ENCODE measurements at regions not wholly inside any gene's neighbourhood (a gene's known extent, or its start where the extent isn't known, plus 50 kb on each side); places are given as distances from the start of the nearest gene placed in this dataset.
"Not testable (repeated sequence)": the region's sequence is repeated elsewhere in the genome, so short reads cannot be mapped to it uniquely, and the experiment has no call there.

GRCh38 chr14:55986069-55986468, 132.1 kb upstream of the PELI2 start:
- no peak for DNase-seq

GRCh38 chr14:56000846-56001245, 117.4 kb upstream of the PELI2 start:
- DNase-seq: no peak

GRCh38 chr14:56002342-56002741, 115.9 kb upstream of the PELI2 start:
- peak in 1 of 2 experiments; percentile 38 for DNase-seq

- peak in 1 of 2 experiments; percentile 6 for DNase-seq
Observed at GRCh38 chr14:56002876-56003625, 115.2 kb upstream of the PELI2 start.

GRCh38 chr14:56004323-56004722, 113.9 kb upstream of the PELI2 start:
- DNase-seq: no peak

GRCh38 chr14:56004786-56005185, 113.4 kb upstream of the PELI2 start:
- DNase-seq: no peak

- DNase-seq: peak in 1 of 2 experiments; percentile 17
Observed at GRCh38 chr14:56005191-56006053, 112.8 kb upstream of the PELI2 start.

- DNase-seq: peak; percentile 66
Observed at GRCh38 chr14:56007491-56007890, 110.7 kb upstream of the PELI2 start.

GRCh38 chr14:56008150-56008549, 110.1 kb upstream of the PELI2 start:
- DNase-seq: no peak

GRCh38 chr14:56008661-56009060, 109.5 kb upstream of the PELI2 start:
- DNase-seq: not testable (repeated sequence)

- no peak for DNase-seq
Observed at GRCh38 chr14:56023661-56024081, 94.5 kb upstream of the PELI2 start.

- no peak for DNase-seq
Observed at GRCh38 chr14:56025191-56025590, 93.0 kb upstream of the PELI2 start.

- DNase-seq: no peak
Observed at GRCh38 chr14:56026506-56026905, 91.7 kb upstream of the PELI2 start.

GRCh38 chr14:56027421-56027820, 90.8 kb upstream of the PELI2 start:
- DNase-seq: no peak

GRCh38 chr14:56027916-56028712, 90.1 kb upstream of the PELI2 start:
- no peak for DNase-seq

- DNase-seq: no peak
Observed at GRCh38 chr14:56036353-56036752, 81.9 kb upstream of the PELI2 start.

GRCh38 chr14:56040121-56040520, 78.1 kb upstream of the PELI2 start:
- DNase-seq: no peak

GRCh38 chr14:56044196-56044595, 74.0 kb upstream of the PELI2 start:
- no peak for DNase-seq

GRCh38 chr14:56046546-56046945, 71.7 kb upstream of the PELI2 start:
- DNase-seq: no peak

- no peak for DNase-seq
Observed at GRCh38 chr14:56046996-56047395, 71.2 kb upstream of the PELI2 start.

GRCh38 chr14:56049536-56049935, 68.7 kb upstream of the PELI2 start:
- DNase-seq: no peak

- no peak for DNase-seq
Observed at GRCh38 chr14:56055511-56055910, 62.7 kb upstream of the PELI2 start.

GRCh38 chr14:56056031-56056430, 62.2 kb upstream of the PELI2 start:
- no peak for DNase-seq

Data from NCI-H1930 (cell line).